ENCODE measurements at regions not wholly inside any gene's neighbourhood (a gene's known extent, or its start where the extent isn't known, plus 50 kb on each side); places are given as distances from the start of the nearest gene placed in this dataset.

DNA sequence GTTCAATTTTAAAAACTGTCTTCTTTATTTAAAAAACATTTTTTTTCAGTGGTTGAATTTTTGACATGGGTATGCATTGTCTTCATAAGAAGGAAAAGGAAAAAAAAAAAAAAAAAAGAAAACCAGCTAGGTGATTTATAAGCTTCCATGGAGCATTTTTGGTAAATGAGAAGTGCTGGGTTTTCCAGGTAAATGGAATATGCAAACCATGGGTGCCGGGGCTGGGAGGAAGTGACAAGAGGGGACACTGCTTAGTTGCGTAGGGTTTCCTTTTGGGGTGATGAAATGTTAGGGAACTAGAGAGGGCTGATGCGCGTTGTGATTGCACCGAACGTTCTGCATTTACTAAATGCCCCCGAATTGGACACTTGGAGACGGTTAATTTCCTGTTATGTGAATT, 217.4 kb upstream of the FOXF1 start:
- intact Hi-C loops (cut with micrococcal nuclease) = no loop called here
- H3K4me3 ChIP-seq (replicated peaks in 1 of 2; ENCODE audit: low read depth in 1 of 2, low read length in 2 of 2) = no peak overlapping the region
- no peaks in the 10 kb centered on the region for H4K20me1 ChIP-seq (ENCODE audit: insufficient read depth)
- H2AFZ ChIP-seq (ENCODE audit: low read depth, low read length, poor library complexity, severe bottlenecking) = no peak overlapping the region
- H3K27me3 ChIP-seq (ENCODE audit: insufficient read depth, low read length) = peaks cover 81% of the 10 kb centered on the region
- no peaks in the 10 kb centered on the region for H3K79me2 ChIP-seq (ENCODE audit: insufficient read depth, low read length)
- DNase-seq (ENCODE audit: low read depth, low spot score) (no peak), ATAC-seq (no peak)
- ChIA-PET POLR2A (no interaction called here), RAD21 (ENCODE audit: low non-redundant PET in 1 of 2, low total read pairs in 2 of 2, uncharacterized antibody in 2 of 2, unreplicated experiment in 2 of 2) (no interaction called here), CTCF (no interaction called here)
- no peaks in the 10 kb centered on the region for H3K9me2 ChIP-seq (ENCODE audit: insufficient read depth)
- H3K4me2 ChIP-seq (ENCODE audit: low read length) = no peak overlapping the region
- H3K9ac ChIP-seq (ENCODE audit: low read length) = no peak overlapping the region
- H3K36me3 ChIP-seq (ENCODE audit: control insufficient read depth in 1 of 2, insufficient read depth in 2 of 2, low read length in 2 of 2) = no peaks in the 10 kb centered on the region
- TF ChIP-seq, protein P1, sequence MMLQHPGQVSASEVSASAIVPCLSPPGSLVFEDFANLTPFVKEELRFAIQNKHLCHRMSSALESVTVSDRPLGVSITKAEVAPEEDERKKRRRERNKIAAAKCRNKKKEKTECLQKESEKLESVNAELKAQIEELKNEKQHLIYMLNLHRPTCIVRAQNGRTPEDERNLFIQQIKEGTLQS (IDR thresholded peaks at IDR 0.05) = no peak
- TF ChIP-seq SIN3A (IDR thresholded peaks at IDR 0.05; ENCODE audit: low read depth) (no peak), CBX3 (IDR thresholded peaks at IDR 0.05; ENCODE audit: low read depth) (no peak), ELF1 (IDR thresholded peaks at IDR 0.05; ENCODE audit: borderline replicate concordance, low read depth) (no peak)
- TF ChIP-seq, protein P2, sequence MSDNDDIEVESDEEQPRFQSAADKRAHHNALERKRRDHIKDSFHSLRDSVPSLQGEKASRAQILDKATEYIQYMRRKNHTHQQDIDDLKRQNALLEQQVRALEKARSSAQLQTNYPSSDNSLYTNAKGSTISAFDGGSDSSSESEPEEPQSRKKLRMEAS (IDR thresholded peaks at IDR 0.05) = no peak
- no TSS peak for BruUV-seq (replicated peaks)
- no peaks in the 10 kb centered on the region for H3K9me3 ChIP-seq (ENCODE audit: control insufficient read depth in 1 of 2, insufficient read depth in 1 of 2, low read depth in 1 of 2, low read length in 2 of 2)
- no peaks in the 10 kb centered on the region for H3K4me1 ChIP-seq (ENCODE audit: control insufficient read depth in 1 of 2, insufficient read depth in 2 of 2, low read length in 2 of 2)
- H3K27ac ChIP-seq (ENCODE audit: low read depth, low read length) = no peak overlapping the region

DNA sequence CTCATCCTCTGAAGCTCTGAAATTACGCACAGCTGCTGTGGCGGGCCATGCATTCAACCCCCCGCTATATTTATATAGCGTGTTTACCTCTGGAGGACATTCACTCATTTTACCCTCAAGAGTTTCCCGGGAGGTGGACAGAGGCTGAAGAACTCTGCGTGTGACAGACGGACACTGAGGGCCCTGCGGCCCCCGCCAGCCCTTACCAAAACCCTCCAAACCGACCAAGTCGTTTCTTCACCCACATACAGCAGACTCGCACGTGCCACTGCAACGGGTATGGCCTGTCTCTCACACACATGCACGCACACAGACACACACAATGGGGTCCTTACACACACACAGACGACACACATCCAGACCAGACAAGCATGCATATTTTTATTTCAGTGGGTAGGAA, 216.4 kb upstream of the FOXF1 start:
- Histone ChIP-seq H2AFZ (ENCODE audit: low read depth, low read length, poor library complexity, severe bottlenecking) (no peak overlapping the region), H4K20me1 (ENCODE audit: insufficient read depth) (no peaks in the 10 kb centered on the region), H3K27ac (ENCODE audit: low read depth, low read length) (no peak overlapping the region), H3K4me3 (replicated peaks in 1 of 2; ENCODE audit: low read depth in 1 of 2, low read length in 2 of 2) (no peak overlapping the region), H3K27me3 (ENCODE audit: insufficient read depth, low read length) (peaks cover 79% of the 10 kb centered on the region), H3K4me2 (ENCODE audit: low read length) (no peak overlapping the region), H3K4me1 (ENCODE audit: control insufficient read depth in 1 of 2, insufficient read depth in 2 of 2, low read length in 2 of 2) (no peaks in the 10 kb centered on the region), H3K36me3 (ENCODE audit: control insufficient read depth in 1 of 2, insufficient read depth in 2 of 2, low read length in 2 of 2) (no peaks in the 10 kb centered on the region), H3K79me2 (ENCODE audit: insufficient read depth, low read length) (no peaks in the 10 kb centered on the region), H3K9ac (ENCODE audit: low read length) (no peak overlapping the region), H3K9me2 (ENCODE audit: insufficient read depth) (no peaks in the 10 kb centered on the region), H3K9me3 (ENCODE audit: control insufficient read depth in 1 of 2, insufficient read depth in 1 of 2, low read depth in 1 of 2, low read length in 2 of 2) (no peaks in the 10 kb centered on the region)
- RAD21 ChIA-PET (ENCODE audit: low non-redundant PET in 1 of 2, low total read pairs in 2 of 2, uncharacterized antibody in 2 of 2, unreplicated experiment in 2 of 2) = no interaction called here
- BruUV-seq (replicated peaks) = no TSS peak
- POLR2A ChIA-PET = no interaction called here
- intact Hi-C loops (cut with micrococcal nuclease) = no loop called here
- no peak for DNase-seq (ENCODE audit: low read depth, low spot score)
- CTCF ChIA-PET = no interaction called here
- no peak for TF ChIP-seq SRF (IDR thresholded peaks at IDR 0.05; ENCODE audit: low read depth)
- no peak for TF ChIP-seq ZNF274 (IDR thresholded peaks at IDR 0.05; ENCODE audit: low read depth, low read length)
- TF ChIP-seq, protein P3, sequence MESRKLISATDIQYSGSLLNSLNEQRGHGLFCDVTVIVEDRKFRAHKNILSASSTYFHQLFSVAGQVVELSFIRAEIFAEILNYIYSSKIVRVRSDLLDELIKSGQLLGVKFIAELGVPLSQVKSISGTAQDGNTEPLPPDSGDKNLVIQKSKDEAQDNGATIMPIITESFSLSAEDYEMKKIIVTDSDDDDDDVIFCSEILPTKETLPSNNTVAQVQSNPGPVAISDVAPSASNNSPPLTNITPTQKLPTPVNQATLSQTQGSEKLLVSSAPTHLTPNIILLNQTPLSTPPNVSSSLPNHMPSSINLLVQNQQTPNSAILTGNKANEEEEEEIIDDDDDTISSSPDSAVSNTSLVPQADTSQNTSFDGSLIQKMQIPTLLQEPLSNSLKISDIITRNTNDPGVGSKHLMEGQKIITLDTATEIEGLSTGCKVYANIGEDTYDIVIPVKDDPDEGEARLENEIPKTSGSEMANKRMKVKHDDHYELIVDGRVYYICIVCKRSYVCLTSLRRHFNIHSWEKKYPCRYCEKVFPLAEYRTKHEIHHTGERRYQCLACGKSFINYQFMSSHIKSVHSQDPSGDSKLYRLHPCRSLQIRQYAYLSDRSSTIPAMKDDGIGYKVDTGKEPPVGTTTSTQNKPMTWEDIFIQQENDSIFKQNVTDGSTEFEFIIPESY (IDR thresholded peaks at IDR 0.05; ENCODE audit: extremely low read depth, insufficient replicate concordance, low read length) = no peak
- TF ChIP-seq, protein P4, sequence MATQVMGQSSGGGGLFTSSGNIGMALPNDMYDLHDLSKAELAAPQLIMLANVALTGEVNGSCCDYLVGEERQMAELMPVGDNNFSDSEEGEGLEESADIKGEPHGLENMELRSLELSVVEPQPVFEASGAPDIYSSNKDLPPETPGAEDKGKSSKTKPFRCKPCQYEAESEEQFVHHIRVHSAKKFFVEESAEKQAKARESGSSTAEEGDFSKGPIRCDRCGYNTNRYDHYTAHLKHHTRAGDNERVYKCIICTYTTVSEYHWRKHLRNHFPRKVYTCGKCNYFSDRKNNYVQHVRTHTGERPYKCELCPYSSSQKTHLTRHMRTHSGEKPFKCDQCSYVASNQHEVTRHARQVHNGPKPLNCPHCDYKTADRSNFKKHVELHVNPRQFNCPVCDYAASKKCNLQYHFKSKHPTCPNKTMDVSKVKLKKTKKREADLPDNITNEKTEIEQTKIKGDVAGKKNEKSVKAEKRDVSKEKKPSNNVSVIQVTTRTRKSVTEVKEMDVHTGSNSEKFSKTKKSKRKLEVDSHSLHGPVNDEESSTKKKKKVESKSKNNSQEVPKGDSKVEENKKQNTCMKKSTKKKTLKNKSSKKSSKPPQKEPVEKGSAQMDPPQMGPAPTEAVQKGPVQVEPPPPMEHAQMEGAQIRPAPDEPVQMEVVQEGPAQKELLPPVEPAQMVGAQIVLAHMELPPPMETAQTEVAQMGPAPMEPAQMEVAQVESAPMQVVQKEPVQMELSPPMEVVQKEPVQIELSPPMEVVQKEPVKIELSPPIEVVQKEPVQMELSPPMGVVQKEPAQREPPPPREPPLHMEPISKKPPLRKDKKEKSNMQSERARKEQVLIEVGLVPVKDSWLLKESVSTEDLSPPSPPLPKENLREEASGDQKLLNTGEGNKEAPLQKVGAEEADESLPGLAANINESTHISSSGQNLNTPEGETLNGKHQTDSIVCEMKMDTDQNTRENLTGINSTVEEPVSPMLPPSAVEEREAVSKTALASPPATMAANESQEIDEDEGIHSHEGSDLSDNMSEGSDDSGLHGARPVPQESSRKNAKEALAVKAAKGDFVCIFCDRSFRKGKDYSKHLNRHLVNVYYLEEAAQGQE (IDR thresholded peaks at IDR 0.05; ENCODE audit: low read depth) = no peak
- TF ChIP-seq YY1 (IDR thresholded peaks at IDR 0.05; ENCODE audit: extremely low read depth, insufficient replicate concordance, low read depth, low read length) = no peak
- no peak for TF ChIP-seq EZH2phosphoT487 (IDR thresholded peaks at IDR 0.05; ENCODE audit: borderline replicate concordance)
- TF ChIP-seq, protein P1 (IDR thresholded peaks at IDR 0.05) = no peak
- TF ChIP-seq RAD21 (IDR thresholded peaks at IDR 0.05; ENCODE audit: low read depth) = no peak
- TF ChIP-seq FOSL1 (IDR thresholded peaks at IDR 0.05; ENCODE audit: low read depth) = no peak
- TF ChIP-seq JUND (IDR thresholded peaks at IDR 0.05) = no peak
- TF ChIP-seq, protein P2 (IDR thresholded peaks at IDR 0.05) = no peak
- no peak for TF ChIP-seq ELF1 (IDR thresholded peaks at IDR 0.05; ENCODE audit: borderline replicate concordance, low read depth)
- ATAC-seq = no peak
